Activated naive CD4-positive, alpha-beta T cell treated with Interleukin-2 at 50 U/mL for 16 hours (primary cell): ENCODE measurements at regions not wholly inside any gene's neighbourhood (a gene's known extent, or its start where the extent isn't known, plus 50 kb on each side); places are given as distances from the start of the nearest gene placed in this dataset.

ENCODE experiments used
- DNase-seq: peaks from one replicate; pipeline ENCODE4 v3.0.0-alpha.2; 2020

DNA sequence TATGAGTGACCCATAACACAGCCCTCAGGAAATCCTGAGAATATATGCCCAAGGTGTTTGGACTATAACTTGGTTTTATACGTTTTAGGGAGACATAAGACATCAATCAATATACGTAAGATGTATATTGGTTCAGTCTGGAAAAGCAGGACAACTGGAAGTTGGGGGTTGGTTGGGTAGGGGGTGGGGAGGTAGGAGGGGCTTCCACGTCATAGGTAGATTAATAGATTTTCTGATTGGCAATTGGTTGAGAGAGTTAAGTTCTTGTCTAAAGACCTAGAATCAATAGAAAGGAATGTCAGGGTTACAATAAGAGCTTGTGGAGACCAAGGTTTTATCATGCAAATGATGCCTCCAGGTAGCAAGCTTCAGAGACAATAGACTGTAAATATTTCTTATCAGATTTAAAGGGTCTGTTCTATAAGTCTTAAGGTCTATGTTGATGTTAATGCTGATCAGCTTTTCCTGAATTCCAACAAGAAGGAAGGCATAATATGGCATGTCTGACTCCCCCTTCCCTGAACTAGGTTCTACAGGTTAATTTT, 2267.7 kb upstream of the ACO1 start:
- no peak for DNase-seq

DNA sequence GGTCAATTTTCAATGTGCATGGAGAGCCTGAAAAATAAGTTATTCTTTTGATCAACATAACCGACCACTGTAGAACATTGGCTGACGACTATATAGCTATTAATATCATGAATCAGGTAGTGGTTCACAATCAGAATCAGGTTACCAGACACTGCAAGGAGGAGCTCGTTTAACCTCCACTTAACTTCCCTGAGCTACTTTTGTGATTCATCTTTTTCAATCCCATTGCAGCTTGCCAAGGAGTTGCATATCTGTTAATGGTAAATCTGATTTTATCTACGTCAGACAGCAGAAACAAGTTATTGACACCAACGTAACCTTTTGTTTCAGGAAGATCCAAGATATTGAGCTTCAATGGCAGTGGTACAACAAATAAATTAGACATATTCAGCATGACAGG, 2263.8 kb upstream of the ACO1 start:
- no peak for DNase-seq

- no peak for DNase-seq
These were observed 2262.8 kb upstream of the ACO1 start for GRCh38 chr9:30121611-30122010.

GRCh38 chr9:30125881-30126280, 2258.6 kb upstream of the ACO1 start:
- DNase-seq: no peak

DNA sequence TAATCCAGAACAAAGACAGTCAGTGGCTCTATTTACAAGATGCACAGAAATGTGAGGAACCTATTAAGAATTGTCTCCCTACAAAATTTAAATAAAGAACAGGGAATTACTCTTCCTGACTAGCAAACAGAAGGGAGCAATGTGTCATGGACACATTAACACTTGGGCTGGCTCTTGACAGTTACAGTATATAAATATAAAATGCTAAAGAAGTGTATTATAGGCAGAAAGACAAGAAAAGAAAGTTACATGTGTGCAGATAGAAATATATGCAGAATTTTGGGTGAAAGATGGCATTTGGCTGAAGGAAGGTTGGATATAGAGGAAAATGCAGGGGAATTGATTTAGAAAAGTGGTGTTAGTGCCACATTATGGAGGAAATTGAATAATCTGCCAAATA, 2257.1 kb upstream of the ACO1 start:
- DNase-seq: no peak

GRCh38 chr9:30140407-30140806, 2244.0 kb upstream of the ACO1 start:
- DNase-seq: no peak

- no peak for DNase-seq
These were observed 2223.9 kb upstream of the ACO1 start for GRCh38 chr9:30160570-30160969.

DNA sequence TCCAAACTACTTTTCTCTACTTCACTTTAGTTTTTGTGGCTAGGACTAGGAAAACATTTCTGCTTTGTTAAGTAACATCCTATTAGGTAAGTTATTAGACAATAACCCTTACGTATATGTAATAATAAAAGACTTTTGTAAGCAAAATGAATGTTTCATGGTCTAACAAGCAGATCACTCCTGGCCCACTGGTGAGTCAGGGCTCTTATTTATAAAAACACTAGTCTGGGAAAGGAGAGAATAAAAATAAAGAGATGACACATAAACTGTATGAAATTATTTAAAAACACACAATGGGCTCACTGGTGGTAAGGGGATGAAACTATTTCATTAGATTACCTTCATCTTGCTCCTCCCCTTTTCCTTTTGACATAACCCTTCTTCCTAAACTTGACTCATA, 2212.2 kb upstream of the ACO1 start:
- no peak for DNase-seq

DNA sequence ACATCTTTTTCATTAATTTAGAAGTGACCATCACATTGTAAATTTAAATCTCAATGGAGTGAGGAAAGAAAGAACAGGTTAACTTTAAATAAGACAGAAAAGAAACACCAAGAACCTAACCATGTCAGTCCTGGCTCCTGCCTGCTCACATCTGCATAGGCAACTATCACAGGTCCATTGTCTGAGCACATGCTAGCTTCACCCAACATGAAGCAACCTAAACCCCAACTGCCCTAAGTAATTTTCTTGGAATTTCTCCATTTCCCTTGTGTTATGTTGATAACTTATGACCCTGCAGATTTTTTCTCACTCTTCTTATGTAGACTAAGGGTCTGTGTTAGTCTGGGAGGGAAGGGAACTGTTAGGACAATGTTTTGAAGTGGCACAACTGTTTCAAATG, 2205.8 kb upstream of the ACO1 start:
- no peak for DNase-seq

DNA sequence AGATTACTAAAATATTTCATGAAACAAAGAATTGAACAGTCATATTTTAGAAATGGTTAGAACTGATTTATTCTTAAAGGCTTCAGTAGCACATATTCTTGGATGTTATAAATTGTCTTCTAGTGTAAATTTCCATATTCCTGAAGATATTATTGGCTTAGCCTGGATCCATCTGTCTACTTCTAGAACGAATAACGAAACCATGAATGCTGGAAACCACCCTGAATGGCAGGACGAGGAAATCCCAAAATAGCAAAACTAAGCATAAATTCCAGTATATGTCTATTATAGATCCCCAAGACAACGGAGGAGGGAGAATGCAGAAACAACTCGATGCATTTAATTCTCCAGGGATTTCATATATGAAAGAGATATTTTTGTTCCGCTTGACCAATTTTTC, 2191.0 kb upstream of the ACO1 start:
- no peak for DNase-seq

GRCh38 chr9:30196941-30197340, 2187.5 kb upstream of the ACO1 start:
- DNase-seq: no peak

DNA sequence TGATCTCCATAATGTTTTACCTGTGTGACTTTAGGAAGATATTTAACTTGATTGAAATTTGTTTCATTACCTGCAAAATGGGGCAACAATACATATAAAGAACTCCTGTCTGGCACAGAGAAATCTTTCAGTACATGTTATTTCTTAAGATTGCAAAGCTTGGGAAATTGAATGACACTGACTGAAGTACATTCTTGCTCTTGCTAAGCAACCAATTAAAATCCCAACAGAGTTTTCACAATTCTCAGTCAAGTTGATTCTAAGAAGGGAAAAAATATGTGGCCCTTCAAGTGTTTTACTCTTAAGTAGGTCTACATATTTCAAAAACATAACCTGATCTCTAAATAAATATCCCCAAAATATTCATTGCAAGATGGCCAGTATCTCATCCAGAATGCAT, 2187.0 kb upstream of the ACO1 start:
- DNase-seq: no peak

DNA sequence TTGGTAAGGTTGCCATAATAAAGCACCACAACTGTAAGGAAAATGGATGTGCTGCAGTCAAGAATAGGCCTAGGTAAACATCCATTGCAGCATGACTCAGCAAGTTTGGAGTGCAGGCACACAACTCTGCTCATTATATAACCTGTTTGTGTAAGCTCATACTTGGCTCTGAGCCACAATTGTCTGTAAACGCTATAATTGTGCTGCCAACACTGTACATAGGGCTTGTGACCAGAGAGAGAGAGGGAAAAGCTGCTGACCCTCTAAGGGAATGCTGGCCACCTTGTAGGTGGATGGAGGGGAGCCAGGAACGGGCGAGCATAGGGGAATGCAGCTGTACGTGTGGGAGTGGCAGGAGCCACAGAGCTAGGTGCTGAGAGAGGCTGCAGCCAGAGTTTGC, 2186.5 kb upstream of the ACO1 start:
- DNase-seq: no peak

DNA sequence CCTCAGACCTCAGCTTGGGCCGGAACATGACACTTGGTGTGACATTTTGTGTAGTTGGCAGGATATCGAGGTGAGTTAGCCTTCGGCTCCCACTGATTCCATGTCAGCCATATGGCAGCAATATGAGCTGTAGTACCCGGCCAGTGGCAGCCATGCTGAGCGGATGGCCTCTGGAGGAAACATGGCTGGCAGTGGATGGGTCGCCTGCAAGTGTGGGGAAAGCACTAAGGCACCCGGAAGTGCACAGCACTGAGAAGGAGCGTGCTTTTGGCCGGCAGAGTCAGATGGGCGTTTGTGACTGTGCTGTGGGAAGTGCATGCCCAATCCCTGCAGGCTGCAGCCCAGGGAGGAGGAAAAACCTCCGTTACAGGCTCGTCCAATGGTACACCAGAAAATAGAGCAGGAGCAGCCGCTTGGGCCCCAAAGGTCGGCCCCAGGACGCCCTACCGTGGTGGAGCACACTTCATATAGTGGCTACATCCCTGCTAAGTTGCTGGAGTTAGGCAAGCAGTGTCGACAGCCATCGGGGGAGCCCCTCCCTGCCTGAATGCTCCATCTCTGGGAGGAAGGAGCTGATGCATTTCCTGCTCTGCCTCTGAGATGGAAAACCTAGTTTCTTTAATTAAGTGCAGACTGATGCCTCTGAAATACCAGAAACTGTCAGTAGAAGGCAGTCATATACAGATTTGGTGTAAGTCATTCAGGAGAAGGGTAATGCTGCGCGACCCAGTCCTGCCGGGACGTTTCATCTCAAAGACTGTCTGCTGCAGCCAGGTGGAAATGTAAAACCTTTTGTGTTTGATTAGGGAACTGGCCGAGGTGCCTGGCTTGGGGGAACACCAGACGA, 2185.8 kb upstream of the ACO1 start:
- DNase-seq: no peak

DNA sequence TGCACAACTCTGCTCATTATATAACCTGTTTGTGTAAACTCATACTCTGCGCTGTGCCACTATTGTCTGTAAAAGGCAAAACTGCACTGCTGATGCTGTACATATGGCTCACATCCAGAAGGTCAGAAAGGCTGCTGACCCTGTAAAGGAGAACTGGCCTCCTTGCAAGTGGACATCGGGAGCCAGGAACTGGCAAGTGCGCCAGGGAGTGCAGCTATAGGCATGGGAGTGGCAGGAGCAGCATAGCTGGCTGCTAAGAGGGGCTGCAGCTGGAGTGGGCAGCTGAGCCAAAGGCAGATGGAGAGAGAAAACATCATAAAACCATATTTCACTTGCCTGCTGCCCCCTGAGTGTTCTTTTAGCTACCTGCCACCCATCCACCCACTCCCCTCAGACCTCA, 2183.4 kb upstream of the ACO1 start:
- DNase-seq: no peak

GRCh38 chr9:30235068-30235467, 2149.4 kb upstream of the ACO1 start:
- DNase-seq: no peak

GRCh38 chr9:30235564-30235963, 2148.9 kb upstream of the ACO1 start:
- DNase-seq: no peak

GRCh38 chr9:30239878-30240277, 2144.6 kb upstream of the ACO1 start:
- no peak for DNase-seq

DNA sequence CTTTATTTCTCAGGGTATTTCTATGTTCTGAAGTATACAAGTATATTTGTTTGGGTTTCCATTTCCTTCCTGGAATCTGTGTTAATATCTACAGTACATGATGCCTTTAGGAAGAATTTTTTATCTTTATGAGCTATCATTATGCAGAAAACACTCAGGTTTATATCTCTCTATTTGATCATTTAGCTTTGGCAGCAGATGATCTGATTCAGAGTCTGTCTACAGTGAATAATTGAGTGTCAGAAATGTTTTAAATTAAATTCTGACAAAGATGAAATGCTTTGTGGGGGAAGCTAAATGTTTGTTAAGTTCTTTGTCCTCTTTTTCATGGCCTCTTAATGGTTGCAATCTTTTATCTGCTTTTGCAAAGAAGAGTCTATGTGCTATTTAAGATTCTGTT, 2141.0 kb upstream of the ACO1 start:
- DNase-seq: no peak

GRCh38 chr9:30244877-30245276, 2139.6 kb upstream of the ACO1 start:
- no peak for DNase-seq

GRCh38 chr9:30250872-30251271, 2133.6 kb upstream of the ACO1 start:
- DNase-seq: no peak

- no peak for DNase-seq
These were observed 2126.3 kb upstream of the ACO1 start for GRCh38 chr9:30258094-30258493.

DNA sequence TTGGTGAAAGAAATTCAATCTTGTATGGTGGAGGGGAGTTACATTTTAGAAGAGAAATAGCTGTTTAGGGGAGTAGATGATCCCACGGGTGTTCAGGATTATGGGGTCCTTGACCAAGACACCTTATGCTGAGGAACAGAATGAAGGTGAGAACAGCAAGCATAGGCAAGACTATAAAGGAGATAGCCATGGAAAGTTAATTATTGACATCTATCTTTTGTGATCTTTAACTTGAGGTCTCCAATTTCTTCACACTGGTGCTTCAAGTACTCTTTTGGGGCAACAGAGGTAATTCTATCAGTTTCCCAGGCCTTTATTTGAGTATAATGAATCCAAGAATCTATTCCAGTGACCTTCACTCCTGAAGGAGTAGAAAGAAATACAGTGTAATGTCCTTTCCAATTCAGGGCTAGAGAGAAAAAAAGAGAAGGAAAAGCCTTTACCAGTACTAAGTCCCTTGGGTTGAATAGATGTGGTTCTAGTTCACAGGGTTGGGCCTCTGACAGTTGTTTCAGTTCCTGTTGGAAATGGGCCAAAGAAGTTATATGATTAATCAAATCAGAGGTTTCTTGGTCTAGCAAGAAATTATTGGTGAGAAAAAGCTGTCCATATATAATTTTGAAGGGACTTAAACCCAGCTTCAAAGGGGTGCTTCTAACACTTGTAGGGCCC, 2104.1 kb upstream of the ACO1 start:
- DNase-seq: no peak

GRCh38 chr9:30289435-30289834, 2095.0 kb upstream of the ACO1 start:
- DNase-seq: no peak
